ENCODE measurements at regions not wholly inside any gene's neighbourhood (a gene's known extent, or its start where the extent isn't known, plus 50 kb on each side); places are given as distances from the start of the nearest gene placed in this dataset.

DNA sequence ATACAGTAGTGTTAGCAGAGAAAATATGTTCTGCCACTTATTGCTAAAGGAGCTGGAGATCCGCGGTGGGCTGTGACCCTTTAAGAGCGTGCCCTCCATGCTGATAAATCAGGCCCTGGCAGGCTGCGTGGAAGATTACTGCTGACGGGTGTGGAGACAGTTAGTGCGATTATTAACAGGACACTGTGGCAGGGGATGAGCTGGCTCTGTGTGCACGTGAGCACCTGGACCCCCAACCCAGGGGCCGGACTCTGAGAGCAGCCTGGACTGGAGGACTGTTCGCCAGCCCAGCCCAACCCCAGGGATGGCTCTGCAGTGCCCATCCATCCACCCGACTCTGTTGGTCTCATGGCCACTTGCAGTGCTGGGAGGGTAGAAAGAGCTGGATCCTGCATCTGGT is 162.0 kb downstream of the MELK start:
- no peak for DNase-seq
- 56 to 71% (median 61%) methylated on average over 8 to 10 of the region's 10 CpGs for WGBS, 5 donors
- intact Hi-C loops (cut with DNase I; ENCODE audit: low total_unique reads) = no loop called here

DNA sequence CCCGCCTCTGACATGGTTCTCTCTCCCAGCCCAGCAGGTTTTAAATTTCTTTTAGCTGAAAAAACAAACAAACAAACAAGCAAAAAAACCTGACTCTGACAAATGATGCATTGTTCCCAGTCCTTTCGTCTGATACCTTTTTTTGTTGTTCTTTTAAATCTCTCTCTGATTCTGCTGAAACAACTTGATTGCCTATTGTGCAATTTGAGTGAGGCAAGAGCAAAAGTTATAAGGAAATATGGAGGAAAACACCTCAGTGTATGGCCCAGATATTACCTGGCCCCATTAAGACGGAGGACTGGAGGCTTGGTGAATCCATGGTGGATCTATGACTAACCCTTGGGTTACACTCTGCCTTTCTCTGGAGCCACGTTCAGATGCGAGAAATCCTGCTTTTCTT is 164.0 kb downstream of the MELK start:
- Histone ChIP-seq H3K4me1 (peaks cover 0 to 5% (median 0%) of the 10 kb centered on the region in 4 donors), H3K27me3 (peaks cover 0 to 62% (median 29%) of the 10 kb centered on the region in 3 donors), H3K36me3 (no peaks in the 10 kb centered on the region), H3K9me3 (no peaks in the 10 kb centered on the region), H3K4me3 (no peak overlapping the region), H3K27ac (no peak overlapping the region)
- intact Hi-C loops (cut with DNase I; ENCODE audit: low total_unique reads) = no loop called here
- 69 to 77% (median 72%) methylated on average over 5 of the region's 5 CpGs for WGBS, 5 donors
- no peak for DNase-seq
- TF ChIP-seq EP300 (IDR thresholded peaks at IDR 0.05) = no peak
- no peak for TF ChIP-seq POLR2AphosphoS5 (IDR thresholded peaks at IDR 0.05)
- no peak for TF ChIP-seq POLR2A (IDR thresholded peaks at IDR 0.05)
- TF ChIP-seq CTCF (IDR thresholded peaks at IDR 0.05) = no peak

More for the DNA sequence above, 162.0 kb downstream of the MELK start:
- no peak for TF ChIP-seq POLR2A (IDR thresholded peaks at IDR 0.05)
- no peak for TF ChIP-seq EP300 (IDR thresholded peaks at IDR 0.05)
- no peak for TF ChIP-seq CTCF (IDR thresholded peaks at IDR 0.05)
- no peak for TF ChIP-seq POLR2AphosphoS5 (IDR thresholded peaks at IDR 0.05)
- Histone ChIP-seq H3K4me1 (peaks cover 0 to 4% (median 0%) of the 10 kb centered on the region in 4 donors), H3K36me3 (no peaks in the 10 kb centered on the region), H3K27ac (no peak overlapping the region), H3K4me3 (no peak overlapping the region), H3K27me3 (peaks cover 0 to 43% (median 16%) of the 10 kb centered on the region in 3 donors), H3K9me3 (no peaks in the 10 kb centered on the region)

GRCh38 chr9:36738318-36738976 is 165.8 kb downstream of the MELK start:
- no peaks in the 10 kb centered on the region for H3K9me3 ChIP-seq
- 67 to 73% (median 70%) methylated on average over 11 of the region's 11 CpGs for WGBS, 5 donors
- H3K36me3 ChIP-seq = no peaks in the 10 kb centered on the region
- no peak for DNase-seq
- peaks cover 0 to 5% (median 0%) of the 10 kb centered on the region in 4 donors for H3K4me1 ChIP-seq
- H3K4me3 ChIP-seq = no peak overlapping the region
- no peak for TF ChIP-seq EP300 (IDR thresholded peaks at IDR 0.05)
- no peak for TF ChIP-seq POLR2AphosphoS5 (IDR thresholded peaks at IDR 0.05)
- TF ChIP-seq POLR2A (IDR thresholded peaks at IDR 0.05) = no peak
- no peak for TF ChIP-seq CTCF (IDR thresholded peaks at IDR 0.05)
- intact Hi-C loops (cut with DNase I; ENCODE audit: low total_unique reads) = no loop called here
- peaks cover 0 to 80% (median 45%) of the 10 kb centered on the region in 3 donors for H3K27me3 ChIP-seq
- H3K27ac ChIP-seq = no peak overlapping the region

- no peak overlapping the region for H3K4me3 ChIP-seq
- H3K27me3 ChIP-seq = peaks cover 0 to 90% (median 46%) of the 10 kb centered on the region in 3 donors
- no peak overlapping the region for H3K27ac ChIP-seq
- 10 to 17% (median 12%) methylated on average over 21 to 47 of the region's 47 CpGs for WGBS, 5 donors
- no peaks in the 10 kb centered on the region for H3K36me3 ChIP-seq
- peaks cover 0 to 5% (median 0%) of the 10 kb centered on the region in 4 donors for H3K4me1 ChIP-seq
- DNase-seq = no peak
- TF ChIP-seq POLR2AphosphoS5 (IDR thresholded peaks at IDR 0.05) (no peak), EP300 (IDR thresholded peaks at IDR 0.05) (no peak)
- H3K9me3 ChIP-seq = no peaks in the 10 kb centered on the region
- intact Hi-C loops (cut with DNase I; ENCODE audit: low total_unique reads) = no loop called here
Observed at GRCh38 chr9:36739373-36740116, 166.8 kb downstream of the MELK start.

Data from stomach (tissue), 8 donors.